OCI-M1 (cell line): ENCODE measurements at regions not wholly inside any gene's neighbourhood (a gene's known extent, or its start where the extent isn't known, plus 50 kb on each side); places are given as distances from the start of the nearest gene placed in this dataset.
"Not testable (repeated sequence)": the region's sequence is repeated elsewhere in the genome, so short reads cannot be mapped to it uniquely, and the experiment has no call there.

Source experiments
- DNase-seq: peaks from one replicate; lab custom pipeline; 2025; lab: John Stamatoyannopoulos, UW

DNA sequence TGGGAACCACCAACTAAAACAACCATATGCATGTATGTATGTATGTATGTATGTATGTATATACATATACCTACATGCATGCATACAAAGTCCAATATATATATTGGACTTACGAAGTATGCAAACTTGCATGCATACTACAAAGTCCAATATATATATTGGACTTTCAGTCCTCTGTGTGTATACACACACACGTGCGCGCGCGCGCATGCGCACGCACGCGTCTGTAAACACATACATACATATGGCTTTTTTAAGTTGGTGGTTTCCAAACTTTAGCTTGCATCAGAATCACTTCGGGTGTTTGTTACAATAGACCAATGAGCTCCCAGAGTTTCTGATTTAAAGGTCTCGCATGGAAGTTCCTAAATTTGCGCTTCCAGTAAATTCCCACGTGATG, 197.5 kb upstream of the C1orf87 start:
- no peak for DNase-seq

DNA sequence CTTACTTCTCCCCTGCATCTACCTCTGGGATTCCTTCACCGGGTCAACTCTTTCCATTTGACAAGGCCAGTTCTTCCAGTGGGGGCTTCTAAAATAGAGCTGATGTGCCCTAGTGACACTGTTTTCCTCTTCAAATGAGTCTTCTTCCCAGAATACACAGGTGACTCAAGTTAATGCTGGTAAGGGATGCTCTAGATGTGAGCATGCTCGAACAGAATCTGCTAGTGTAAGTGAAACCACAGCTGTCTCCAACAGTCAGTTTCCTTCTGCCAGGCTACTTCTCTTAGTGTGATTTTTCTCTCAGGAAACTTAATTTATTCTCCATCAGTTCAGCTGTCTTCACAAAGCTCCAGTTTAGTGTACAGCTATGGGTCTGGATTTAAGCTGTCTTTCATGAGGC, 194.9 kb upstream of the C1orf87 start:
- DNase-seq, result no peak

DNA sequence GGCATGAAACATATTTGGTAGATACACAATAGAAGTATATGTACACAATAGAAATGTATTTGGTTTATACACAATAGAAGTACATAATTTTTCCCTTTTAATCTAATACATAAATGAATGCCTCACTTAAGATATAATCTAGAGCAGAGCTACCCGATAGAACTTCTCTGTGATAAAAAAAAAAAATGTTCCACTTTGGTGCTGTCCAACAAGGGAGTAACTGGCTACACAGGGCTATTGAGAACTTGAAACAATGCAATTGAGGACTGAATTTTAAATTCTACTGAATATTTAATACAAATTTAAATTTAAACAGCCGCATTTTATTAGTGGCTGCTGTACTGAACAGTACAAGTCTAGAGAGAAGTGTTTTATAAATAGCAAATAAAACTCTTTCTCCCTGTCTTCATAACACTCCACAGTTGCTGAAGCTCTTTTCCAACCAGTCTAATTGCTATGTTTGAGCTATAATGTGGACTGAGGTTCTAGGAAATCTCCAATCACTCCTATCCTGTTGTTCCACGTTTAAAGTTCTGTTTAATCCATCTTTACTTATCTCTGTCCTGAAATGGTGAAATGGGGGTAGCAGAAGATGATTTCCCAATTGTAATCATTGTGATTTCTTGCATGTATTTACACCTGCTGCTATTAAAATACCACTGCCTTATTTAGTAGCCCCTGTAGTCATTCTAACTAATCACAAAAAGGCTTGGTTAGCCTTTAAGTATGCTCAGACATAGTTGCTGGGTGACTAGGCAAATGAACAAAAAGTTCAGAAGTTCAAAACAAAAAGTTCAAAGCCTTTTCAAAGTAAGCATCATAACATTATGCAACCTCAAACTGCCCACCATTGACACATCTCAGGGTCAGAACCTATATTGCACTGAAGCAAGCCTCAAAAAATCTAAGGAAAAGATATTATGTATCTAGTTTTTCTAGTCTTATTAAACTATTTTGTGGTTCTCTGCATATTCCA, 192.3 kb upstream of the C1orf87 start:
- no peak for DNase-seq

DNA sequence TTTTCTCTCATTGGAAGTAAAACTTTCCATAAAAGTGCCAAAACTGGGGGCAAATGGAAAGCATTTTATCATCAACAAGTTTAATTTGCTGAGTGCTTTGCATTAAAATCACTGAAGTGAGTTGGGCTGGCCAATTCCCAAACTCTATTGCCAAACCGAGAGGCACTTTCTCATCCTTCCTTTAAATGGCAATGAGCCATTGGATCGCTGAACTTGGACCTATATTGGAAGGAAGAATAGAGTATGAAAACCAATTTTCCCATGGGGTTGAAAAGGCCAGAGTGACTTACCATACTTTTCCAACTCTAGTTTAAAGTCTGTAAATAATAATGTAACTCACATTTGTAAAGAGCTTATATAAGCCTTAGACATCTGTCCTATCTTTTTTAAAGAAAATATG, 189.1 kb upstream of the C1orf87 start:
- no peak for DNase-seq

DNA sequence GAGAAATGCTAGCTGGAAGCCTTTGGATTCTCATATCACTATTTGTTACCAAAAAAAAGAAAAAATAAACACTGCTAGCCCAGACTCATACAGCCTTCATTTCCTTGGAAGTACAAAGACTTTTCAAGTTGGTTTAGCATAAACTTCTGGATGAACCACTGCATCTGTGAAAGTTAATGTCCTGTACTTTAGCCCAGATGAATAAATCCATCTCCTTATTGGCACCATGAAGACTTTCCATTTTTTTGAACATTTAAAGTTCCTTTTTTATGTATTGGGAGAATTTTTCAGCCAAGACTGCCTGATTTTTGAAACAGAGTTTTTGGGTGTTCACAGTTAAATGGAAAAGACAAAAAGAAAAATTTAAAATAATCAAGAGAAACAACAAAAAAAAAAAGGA, 184.0 kb upstream of the C1orf87 start:
- DNase-seq, result no peak

DNA sequence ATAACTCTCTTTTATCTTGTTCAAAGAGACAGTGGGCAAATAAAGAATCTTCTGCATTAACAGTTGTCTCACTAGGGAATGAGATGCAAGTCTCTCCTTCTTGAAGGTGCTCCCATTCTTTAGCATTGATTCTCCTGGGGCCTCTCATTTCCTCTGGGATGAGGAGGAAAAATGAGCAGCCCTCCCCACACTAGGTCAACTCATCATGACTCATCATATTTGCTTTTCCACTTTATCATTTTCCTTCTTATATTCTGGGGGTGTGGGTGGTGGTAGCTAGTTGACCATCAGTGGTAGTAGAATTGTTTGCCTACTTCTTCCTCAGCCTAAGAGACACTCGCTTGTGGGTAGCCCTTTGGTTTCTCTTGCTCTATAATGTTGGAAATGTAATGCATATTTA, 182.0 kb upstream of the C1orf87 start:
- no peak for DNase-seq

DNA sequence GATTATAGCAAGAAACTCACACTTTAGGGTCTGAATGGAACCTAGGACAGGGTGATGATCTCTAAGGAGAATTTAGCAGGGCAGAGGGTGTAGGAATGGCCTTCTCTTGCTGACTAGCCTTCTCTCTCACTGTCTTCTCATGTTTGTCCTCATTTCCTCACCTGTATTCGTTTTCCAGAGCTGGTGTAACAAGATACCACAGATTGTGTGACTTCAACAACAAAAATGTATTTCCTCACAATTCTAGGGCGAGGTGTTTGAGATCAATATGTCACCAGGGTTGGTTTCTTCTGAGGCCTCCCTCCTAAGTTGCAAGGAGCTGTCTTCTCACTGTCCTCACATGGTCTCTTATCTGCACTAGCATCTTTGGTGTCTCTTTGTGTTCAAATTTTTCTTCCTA, 177.9 kb upstream of the C1orf87 start:
- DNase-seq, result no peak

DNA sequence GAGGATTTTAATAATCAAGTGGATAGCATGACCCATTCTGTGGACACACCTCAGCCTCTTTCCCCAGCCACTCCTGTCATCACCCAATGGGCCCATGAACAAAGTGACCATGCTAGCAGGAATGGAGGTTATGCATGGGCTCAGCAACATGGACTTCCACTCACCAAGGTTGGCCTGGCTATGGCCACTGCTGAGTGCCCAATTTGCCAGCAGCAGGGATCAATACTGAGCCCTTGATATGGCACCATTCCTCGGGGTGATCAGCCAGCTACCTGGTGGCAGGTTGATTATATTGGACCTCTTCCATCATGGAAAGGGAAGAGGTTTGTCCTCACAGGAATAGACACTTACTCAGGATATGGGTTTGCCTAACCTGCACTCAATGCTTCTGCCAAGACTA, 173.9 kb upstream of the C1orf87 start:
- not testable (repeated sequence) for DNase-seq

DNA sequence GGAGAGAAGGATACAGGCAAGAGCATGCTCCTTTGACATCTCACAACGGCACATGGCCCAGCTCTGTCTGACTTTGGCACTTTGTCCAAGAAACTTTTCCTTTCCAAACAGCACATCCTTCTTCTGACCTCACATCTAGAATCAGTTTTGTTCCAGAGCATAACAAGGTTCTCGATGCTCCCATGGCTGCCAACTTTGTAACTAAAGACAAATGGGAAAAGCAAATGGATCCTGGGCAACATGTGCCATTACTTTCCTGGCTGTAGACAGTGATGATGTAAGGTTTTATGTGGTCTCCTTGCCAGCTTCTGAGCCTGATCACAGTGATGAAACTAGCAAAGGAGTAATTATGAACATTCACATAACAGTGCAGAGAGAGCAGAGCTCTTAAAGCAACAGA, 171.8 kb upstream of the C1orf87 start:
- DNase-seq, result no peak

DNA sequence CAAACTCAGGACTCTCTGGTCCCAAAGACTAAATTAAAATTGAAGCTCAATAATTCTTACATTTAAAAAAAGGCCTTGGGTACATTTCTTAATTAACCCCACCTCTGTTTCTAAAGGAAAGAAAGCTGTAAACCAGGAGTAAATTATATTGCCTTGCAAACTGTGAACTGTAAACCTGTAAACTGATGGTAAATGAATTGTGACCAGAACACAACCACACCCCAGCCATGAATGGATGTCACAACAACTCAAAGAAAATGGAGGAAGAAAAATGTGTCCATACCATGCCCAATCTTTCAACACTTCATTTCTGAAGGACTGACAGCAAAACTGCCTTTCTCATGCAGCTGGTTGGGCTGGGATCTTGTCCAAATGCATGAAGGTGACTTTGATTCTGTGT, 171.3 kb upstream of the C1orf87 start:
- no peak for DNase-seq

DNA sequence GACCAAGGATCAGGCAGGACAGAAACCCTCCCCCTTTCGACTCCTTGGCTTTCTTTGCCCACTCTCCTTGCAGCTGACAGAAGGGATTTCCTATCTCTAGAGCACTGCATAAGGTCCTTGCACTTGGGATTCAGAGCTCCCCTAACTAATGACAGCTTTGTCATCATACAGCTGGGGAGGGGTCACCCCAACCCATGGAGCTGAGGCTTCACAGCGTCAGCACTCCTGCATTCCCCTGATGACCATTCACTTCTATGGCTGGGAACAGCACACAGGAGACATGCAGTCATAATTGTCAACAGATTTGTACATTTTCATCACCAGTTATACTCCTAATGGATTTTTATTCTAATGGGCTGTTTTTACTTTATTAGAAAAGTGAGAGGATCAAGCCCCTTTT, 161.7 kb upstream of the C1orf87 start:
- DNase-seq, result no peak

DNA sequence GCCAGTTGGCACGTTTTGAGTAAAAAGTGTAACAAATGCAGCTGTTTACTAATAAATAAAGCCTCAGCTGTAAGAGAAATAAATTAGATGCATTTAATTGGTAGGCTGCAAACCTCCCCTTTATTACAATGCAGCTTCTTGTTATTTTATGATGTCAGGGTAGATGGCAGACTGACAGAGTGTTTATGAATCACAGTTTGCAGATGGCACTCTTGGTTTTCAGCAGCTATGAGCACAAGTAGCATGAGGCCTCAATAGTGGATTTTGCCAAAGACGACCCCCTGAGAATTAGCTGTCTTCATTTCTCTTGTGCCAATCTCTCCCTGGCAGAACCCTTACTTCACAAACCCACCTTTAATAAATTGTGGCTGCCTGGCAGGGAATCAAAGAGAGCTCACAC, 161.2 kb upstream of the C1orf87 start:
- no peak for DNase-seq

DNA sequence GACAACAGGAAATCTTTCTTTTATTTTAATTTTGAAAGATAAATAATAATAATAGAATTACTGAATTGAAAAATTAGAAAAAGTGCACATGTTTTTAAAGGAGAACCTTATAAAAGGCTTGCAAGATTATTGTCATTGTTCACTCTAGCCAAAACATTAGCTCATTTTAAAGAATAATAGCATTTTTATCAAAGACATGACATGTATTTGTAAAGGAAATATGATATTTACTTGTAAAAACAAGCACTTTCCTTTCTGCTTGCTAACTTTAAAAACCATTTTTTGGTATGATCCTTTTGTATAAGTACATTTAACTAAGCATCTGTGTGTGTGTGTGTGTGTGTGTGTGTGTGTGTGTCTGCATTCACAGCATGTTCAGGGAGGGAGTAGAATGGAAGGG, 156.3 kb upstream of the C1orf87 start:
- no peak for DNase-seq

DNA sequence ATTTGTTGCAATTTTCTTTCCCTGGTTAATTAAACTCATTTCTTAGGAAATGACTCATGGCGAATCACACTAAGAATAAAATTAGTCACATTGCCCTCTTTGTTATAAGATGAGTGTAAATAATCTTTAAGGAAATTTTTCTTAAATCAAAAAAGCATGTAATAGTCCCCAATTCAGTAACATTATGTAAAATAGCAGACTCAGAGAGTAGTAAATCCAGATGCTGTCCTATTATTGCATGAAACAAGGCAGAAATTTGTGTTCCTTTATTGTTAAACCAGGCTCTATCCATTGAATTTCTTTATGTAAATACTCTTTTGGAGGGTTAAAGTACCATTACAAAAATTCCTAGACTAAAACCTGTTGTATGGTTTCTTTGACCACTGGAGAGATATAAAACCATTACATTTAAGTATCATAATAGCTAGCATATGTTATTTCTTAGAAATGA, 154.5 kb upstream of the C1orf87 start:
- DNase-seq, result no peak

DNA sequence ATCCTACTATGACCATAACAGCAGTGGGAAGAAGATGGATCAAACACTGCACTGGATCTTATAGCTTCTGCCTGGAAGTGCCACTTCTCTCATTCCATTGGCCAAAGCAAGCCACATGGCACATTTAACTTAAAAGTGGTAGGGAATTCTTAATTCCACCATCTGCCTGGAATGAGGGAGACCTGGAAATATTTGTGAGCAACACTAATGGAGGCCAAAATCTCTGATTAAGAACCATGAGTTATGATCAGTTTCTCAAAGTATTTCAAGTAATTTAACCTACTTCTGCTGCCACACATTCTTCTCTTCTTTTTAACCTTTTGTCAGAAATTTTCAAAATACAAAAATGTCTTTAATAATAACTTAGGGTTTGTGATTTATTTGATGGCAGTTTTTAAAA, 154.0 kb upstream of the C1orf87 start:
- no peak for DNase-seq

DNA sequence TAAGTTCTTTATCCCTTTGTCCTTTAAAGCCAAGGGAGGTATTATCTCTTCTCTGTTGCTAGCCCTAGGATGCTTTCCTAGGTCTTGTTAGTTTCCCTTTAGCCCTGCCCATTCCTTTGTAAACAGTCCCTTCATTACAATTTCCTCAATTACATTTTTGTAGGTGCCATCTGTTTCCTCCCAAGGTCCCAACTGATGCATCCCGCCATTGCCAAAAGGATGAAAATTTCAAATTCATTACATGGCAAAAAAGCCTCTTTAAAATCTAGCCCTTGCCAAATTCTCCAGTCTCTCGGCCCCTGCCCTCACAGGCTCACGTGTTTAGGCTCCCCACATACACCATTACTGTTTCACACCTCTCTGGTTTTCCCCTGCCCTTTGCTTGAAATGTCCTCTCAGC, 151.9 kb upstream of the C1orf87 start:
- no peak for DNase-seq

DNA sequence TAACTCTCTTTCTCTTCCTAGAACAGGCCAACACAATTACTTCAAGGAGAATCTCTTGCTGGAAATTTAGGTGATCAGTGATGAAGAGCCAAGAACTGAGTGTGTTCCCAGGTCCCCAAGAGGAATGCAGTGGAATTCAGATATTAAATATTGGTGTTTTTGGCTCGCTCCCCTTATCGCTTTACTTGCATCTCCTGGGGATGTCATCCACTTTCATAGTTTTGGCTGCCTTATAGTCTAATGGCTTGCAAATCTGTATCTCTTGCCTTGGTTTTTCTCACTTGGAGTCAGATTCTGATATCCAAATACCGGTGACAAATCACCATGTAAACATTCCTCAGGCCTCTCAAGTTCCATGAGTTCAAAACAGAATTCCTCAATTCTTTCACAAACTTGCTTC, 151.0 kb upstream of the C1orf87 start:
- no peak for DNase-seq

DNA sequence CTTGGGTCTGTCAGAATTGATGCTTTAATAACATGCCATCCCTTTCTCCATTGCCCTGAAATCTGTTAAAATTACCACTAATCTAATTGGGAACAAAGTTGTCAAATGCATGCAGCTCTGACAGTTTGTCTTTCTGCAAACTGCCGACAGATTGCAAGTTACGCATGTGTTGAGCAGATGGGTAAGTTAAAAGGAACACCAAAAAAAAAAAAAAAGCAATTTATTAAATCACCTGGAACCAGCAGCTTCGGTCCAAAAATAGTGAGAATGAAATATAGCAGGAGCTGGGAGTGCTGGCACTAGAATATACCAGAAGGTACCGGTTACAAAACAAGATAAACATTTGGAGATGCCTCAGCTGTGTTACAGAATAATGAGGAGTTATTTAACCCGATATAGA, 149.6 kb upstream of the C1orf87 start:
- DNase-seq, result no peak

DNA sequence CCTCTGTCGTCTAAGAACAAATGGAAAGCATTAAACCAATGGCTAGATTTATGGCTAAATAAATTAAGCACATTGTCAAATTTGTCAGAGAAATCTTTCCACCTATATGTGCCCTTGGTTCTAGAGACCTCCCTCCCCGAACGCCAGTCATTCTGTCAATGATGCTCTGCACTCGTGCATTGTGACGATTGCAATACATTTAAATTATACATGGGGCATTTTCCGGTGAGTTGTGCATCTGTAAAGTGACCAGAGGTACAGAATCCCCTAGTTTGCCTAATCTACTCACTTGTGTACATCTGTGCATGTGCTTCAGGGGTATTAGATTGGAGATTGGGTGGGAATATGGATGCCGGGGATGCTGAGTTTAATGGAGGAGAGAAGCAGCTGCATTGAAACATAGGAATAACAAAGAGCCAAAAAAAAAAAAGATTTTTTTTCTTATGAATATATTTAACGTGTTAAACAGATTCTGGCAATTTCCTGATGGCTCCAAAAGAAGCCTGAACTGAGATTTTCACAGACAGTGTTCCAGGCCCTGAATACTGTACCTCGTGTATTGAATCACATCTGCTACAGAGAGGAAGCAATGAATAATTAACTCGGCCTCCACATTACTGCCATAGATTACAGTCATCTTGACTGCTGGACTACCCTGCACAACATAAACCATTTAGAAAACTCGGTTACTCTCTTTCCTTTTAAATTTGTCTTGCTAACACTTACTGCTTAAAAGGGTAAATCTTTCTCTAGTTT, 149.0 kb upstream of the C1orf87 start:
- DNase-seq, result no peak

DNA sequence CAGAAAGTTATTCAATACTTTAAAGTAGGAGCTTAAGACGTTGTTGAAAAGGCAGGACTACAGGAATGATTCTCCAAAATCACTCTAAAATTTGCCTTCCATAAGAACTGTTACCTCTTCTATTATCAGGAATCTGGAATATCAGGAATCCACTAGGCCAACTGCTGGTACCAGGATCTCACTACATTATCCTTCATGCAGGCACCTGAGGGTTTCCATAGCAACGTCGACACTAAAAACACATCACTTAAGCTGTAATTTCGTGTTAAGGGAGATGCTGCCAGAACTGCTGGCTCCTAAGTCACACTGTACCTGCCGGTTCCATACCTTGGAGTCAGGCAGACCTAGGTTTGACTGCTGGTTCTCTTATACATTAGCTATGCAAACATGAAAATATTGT, 139.7 kb upstream of the C1orf87 start:
- no peak for DNase-seq

DNA sequence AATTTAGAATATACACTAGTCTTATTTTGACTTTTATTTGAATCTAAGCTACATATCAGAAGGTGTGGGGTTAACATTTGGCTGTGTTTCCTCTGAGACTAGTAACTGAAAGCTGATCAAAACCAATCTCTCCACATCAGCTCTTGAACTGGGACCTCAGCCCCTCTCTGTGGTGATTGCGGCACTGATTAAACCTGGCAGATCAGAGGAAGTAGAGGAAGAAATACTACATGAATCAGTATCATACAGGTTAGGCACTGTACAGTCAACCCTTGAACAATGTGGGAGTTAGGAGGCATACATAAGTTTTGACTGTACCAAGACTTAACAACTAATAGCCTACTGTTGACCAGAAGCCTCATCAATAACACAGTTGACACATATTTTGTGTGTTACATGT, 122.5 kb upstream of the C1orf87 start:
- DNase-seq, result no peak

DNA sequence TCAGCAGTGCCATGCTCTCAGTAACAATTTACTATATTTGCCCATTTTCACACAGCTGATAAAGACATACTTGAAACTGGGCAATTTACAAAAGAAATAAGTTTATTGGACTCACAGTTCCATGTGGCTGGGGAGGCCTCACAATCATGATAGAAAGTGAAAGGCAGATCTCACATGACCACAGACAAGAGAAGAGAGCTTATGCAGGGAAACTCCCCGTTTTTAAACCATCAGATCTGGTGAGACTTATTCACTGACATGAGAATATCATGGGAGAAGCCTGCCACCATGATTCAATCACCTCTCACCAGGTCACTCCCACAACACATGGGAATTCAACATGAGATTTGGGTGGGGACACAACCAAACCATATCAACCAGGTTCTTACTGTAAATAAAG, 112.1 kb upstream of the C1orf87 start:
- no peak for DNase-seq

DNA sequence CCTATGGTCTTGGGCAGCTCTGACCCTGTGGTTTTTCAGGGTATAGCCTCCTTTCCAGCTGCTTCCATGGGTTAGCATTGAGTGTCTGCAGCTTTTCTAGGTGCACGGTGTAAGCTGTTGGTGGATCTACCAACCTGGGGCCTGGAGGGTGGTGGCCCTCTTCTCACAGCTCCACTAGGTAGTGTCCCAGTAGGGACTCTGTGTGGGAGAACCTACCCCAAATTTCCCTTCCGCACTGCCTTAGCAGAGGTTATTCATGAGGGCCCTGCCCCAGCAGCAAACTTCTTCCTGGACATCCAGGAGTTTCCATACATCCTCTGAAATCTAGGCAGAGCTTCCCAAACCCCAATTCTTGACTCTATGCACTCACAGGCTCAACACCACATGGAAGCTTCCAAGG, 111.0 kb upstream of the C1orf87 start:
- no peak for DNase-seq
